ENCODE measurements at regions not wholly inside any gene's neighbourhood (a gene's known extent, or its start where the extent isn't known, plus 50 kb on each side); places are given as distances from the start of the nearest gene placed in this dataset.
"Not testable (repeated sequence)": the region's sequence is repeated elsewhere in the genome, so short reads cannot be mapped to it uniquely, and the experiment has no call there.

- intact Hi-C loops (cut with DNase I), result no loop called here
- ATAC-seq, result no peak
- no peak for DNase-seq (ENCODE audit: low spot score)
Measured at GRCh38 chr12:31796270-31796951, 67.6 kb upstream of the AMN1 start.

- DNase-seq (ENCODE audit: low spot score), result no peak
Measured at GRCh38 chr12:31794745-31795144, 65.9 kb upstream of the AMN1 start.

GRCh38 chr12:31791265-31791664 is 62.4 kb upstream of the AMN1 start:
- ATAC-seq; intact Hi-C loops (cut with DNase I); DNase-seq (ENCODE audit: low spot score): not testable (repeated sequence)

More at GRCh38 chr12:31794745-31795144, 65.9 kb upstream of the AMN1 start:
- no peak for ATAC-seq
- intact Hi-C loops (cut with DNase I), result no loop called here

GRCh38 chr12:31790759-31791158 is 61.9 kb upstream of the AMN1 start:
- no peak for ATAC-seq
- no peak for DNase-seq (ENCODE audit: low spot score)
- intact Hi-C loops (cut with DNase I), result no loop called here

GRCh38 chr12:31785318-31785717 is 56.5 kb upstream of the AMN1 start:
- no peak for DNase-seq (ENCODE audit: low spot score)
- intact Hi-C loops (cut with DNase I), result no loop called here
- no peak for ATAC-seq

- intact Hi-C loops (cut with DNase I), result no loop called here
- ATAC-seq (no peak), DNase-seq (ENCODE audit: low spot score) (no peak)
Measured at GRCh38 chr12:31783996-31784645, 55.3 kb upstream of the AMN1 start.

GRCh38 chr12:31783556-31783955 is 54.7 kb upstream of the AMN1 start:
- intact Hi-C loops (cut with DNase I), result no loop called here
- DNase-seq (ENCODE audit: low spot score), result no peak

GRCh38 chr12:31781894-31782540 is 53.2 kb upstream of the AMN1 start:
- intact Hi-C loops (cut with DNase I), result no loop called here
- no peak for ATAC-seq
- DNase-seq (ENCODE audit: low spot score), result no peak

More at GRCh38 chr12:31783556-31783955, 54.7 kb upstream of the AMN1 start:
- no peak for ATAC-seq

GRCh38 chr12:31780096-31780495 is 51.3 kb upstream of the AMN1 start:
- intact Hi-C loops (cut with DNase I), result no loop called here
- no peak for DNase-seq (ENCODE audit: low spot score)
- ATAC-seq, result no peak

GRCh38 chr12:31778687-31779086 is 49.9 kb upstream of the AMN1 start:
- intact Hi-C loops (cut with DNase I), result no loop called here
- ATAC-seq, result no peak
- DNase-seq (ENCODE audit: low spot score), result no peak
